IMR-90 (cell line): ENCODE measurements at regions not wholly inside any gene's neighbourhood (a gene's known extent, or its start where the extent isn't known, plus 50 kb on each side); places are given as distances from the start of the nearest gene placed in this dataset.

Experiments
- CTCF ChIP-seq: conservative IDR thresholded peaks from 2 replicates; pipeline ENCODE4 v1.5.1; 2012; ENCODE audit warnings: mild to moderate bottlenecking, low read depth, low read length, improper control_type of control experiment
- FOS ChIP-seq: fragments of 150-350 bp; IDR thresholded peaks from 2 replicates; pipeline ENCODE4 v1.6.1; 2016; ENCODE audit warnings: low read depth, low read length
- MAZ ChIP-seq: IDR thresholded peaks from 2 replicates; pipeline ENCODE4 v1.6.1; 2012; ENCODE audit warnings: low read depth, mild to moderate bottlenecking, low read length, improper control_type of control experiment, moderate library complexity, borderline replicate concordance
- POLR2A ChIP-seq: IDR thresholded peaks from 2 replicates; pipeline ENCODE4 v1.6.1; 2012; ENCODE audit warnings: mild to moderate bottlenecking, low read depth, low read length
- RAD21 ChIP-seq: IDR thresholded peaks from 2 replicates; pipeline ENCODE4 v1.6.1; 2012; ENCODE audit warnings: low read length, improper control_type of control experiment

- TF ChIP-seq RAD21 (no peak), CTCF (no peak), POLR2A (no peak), MAZ (no peak), FOS (no peak)
These were observed 69.7 kb upstream of the PRDM11 start for GRCh38 chr11:45076761-45077160.
